Left ventricle myocardium inferior (tissue), 1 donor: ENCODE measurements at regions not wholly inside any gene's neighbourhood (a gene's known extent, or its start where the extent isn't known, plus 50 kb on each side); places are given as distances from the start of the nearest gene placed in this dataset.

ENCODE experiments used
- DNase-seq: peaks from one replicate; pipeline ENCODE4 v3.0.0-alpha.2; 2020
- H3K27ac ChIP-seq: fragments of 200-600 bp; replicated peaks from 2 replicates; pipeline ENCODE4 v1.8.0; 2021
- H3K27me3 ChIP-seq: fragments of 200-600 bp; 2 replicates; pipeline ENCODE4 v1.8.0; 2021; ENCODE audit warnings: low read depth
- H3K36me3 ChIP-seq: fragments of 200-600 bp; 2 replicates; pipeline ENCODE4 v1.8.0; 2021
- H3K4me1 ChIP-seq: fragments of 200-600 bp; 2 replicates; pipeline ENCODE4 v1.8.0; 2021
- H3K4me3 ChIP-seq: fragments of 200-600 bp; 2 replicates; pipeline ENCODE4 v1.8.0; 2021; ENCODE audit warnings: mild to moderate bottlenecking, moderate library complexity
- H3K9me3 ChIP-seq: fragments of 200-600 bp; replicated peaks from 2 replicates; pipeline ENCODE4 v1.8.0; 2021
- intact Hi-C: fragments of 100-400 bp; cut with micrococcal nuclease; formaldehyde crosslinking; loops from one replicate; pipeline ENCODE4 v1.11.0; 2022
- TF ChIP-seq, protein P1 (sequence below): fragments of 200-600 bp; IDR thresholded peaks from 2 replicates; pipeline ENCODE4 v1.8.0; 2021; ENCODE audit warnings: antibody characterized with exemption, mild to moderate bottlenecking, borderline replicate concordance
- donor health status: DM: no; HTN: yes; CAD: no; lungs with severe emphysema.

DNA sequence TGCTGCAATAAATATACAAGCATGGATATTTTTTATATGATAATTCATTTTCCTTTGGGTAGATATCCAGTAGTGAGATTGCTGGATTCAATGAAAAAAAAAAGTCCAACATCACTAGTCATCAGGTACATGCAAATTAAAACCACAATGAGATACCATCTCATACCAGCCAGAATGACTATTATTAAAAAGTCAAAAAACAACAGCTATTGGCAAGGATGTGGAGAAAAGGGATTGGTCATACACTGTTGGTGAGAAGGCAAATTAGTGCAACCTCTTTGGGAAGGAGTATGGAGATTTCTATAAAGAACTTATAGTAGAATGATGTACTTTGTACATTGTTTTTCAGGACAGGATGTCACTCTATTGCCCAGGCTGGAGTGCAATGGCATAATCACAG is 531.2 kb upstream of the MGAT4C start:
- H3K27ac ChIP-seq = no peak overlapping the region
- no peak for DNase-seq
- no peaks in the 10 kb centered on the region for H3K27me3 ChIP-seq
- H3K36me3 ChIP-seq = no peaks in the 10 kb centered on the region
- H3K4me3 ChIP-seq = no peak overlapping the region
- H3K4me1 ChIP-seq = no peaks in the 10 kb centered on the region
- H3K9me3 ChIP-seq = no peaks in the 10 kb centered on the region
- intact Hi-C loops = no loop called here
- TF ChIP-seq, protein P1, sequence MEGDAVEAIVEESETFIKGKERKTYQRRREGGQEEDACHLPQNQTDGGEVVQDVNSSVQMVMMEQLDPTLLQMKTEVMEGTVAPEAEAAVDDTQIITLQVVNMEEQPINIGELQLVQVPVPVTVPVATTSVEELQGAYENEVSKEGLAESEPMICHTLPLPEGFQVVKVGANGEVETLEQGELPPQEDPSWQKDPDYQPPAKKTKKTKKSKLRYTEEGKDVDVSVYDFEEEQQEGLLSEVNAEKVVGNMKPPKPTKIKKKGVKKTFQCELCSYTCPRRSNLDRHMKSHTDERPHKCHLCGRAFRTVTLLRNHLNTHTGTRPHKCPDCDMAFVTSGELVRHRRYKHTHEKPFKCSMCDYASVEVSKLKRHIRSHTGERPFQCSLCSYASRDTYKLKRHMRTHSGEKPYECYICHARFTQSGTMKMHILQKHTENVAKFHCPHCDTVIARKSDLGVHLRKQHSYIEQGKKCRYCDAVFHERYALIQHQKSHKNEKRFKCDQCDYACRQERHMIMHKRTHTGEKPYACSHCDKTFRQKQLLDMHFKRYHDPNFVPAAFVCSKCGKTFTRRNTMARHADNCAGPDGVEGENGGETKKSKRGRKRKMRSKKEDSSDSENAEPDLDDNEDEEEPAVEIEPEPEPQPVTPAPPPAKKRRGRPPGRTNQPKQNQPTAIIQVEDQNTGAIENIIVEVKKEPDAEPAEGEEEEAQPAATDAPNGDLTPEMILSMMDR = no peak

DNA sequence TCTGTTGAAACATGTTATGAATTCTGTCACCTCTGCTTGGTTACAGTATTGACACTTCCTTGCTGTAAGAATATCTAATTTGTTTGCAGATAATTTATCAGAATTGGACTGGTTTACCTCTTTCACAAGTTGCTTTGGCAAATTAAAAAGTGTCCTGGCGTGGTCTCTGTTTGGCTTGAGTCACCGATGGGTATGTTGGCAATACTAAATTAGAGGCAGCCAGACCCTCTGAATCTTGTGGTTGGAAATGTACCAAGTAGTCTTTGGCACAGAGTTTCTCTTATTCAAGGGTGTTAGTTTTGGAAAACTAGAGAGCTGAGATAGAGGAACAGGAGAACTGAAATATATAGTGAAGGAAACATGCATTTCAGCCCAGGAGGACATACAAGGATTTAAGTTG is 521.1 kb upstream of the MGAT4C start:
- Histone ChIP-seq H3K4me3 (no peak overlapping the region), H3K9me3 (no peaks in the 10 kb centered on the region), H3K27ac (no peak overlapping the region), H3K27me3 (no peaks in the 10 kb centered on the region), H3K36me3 (no peaks in the 10 kb centered on the region), H3K4me1 (peaks cover 10% of the 10 kb centered on the region)
- intact Hi-C loops = no loop called here
- DNase-seq = no peak
- TF ChIP-seq, protein P1 = no peak

DNA sequence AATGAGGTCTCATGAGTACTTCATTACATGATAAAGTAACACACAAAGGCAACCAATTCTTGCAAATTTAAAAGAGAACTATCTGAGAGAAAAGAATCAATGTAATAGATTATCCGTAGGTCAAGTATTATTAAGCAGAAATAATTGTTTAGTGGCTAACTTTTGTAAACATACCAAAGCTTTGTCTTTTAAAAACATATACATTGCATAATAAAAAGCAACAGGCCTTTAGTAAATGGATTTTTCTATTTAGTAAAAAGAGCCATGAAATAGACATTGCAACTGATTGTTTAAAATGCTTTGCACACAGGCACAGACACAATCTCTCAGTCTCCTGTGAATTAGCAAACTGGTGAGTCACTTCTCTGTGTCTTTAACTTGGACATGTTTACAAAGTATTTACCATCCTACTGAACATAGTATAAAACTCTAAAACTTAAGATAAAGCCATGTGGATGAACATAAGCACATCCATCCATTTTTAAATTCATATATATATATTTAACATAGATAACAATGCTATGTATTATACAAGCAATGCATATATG is 518.7 kb upstream of the MGAT4C start:
- DNase-seq = no peak
- Histone ChIP-seq H3K9me3 (no peaks in the 10 kb centered on the region), H3K27me3 (no peaks in the 10 kb centered on the region), H3K27ac (no peak overlapping the region), H3K4me1 (peaks cover 10% of the 10 kb centered on the region), H3K36me3 (no peaks in the 10 kb centered on the region), H3K4me3 (no peak overlapping the region)
- intact Hi-C loops = no loop called here
- TF ChIP-seq, protein P1 = no peak

GRCh38 chr12:86772696-86773095 is 516.5 kb upstream of the MGAT4C start:
- intact Hi-C loops = no loop called here

GRCh38 chr12:86770871-86771270 is 514.7 kb upstream of the MGAT4C start:
- no peaks in the 10 kb centered on the region for H3K4me1 ChIP-seq
- intact Hi-C loops = no loop called here
- no peaks in the 10 kb centered on the region for H3K36me3 ChIP-seq
- H3K27ac ChIP-seq = no peak overlapping the region
- H3K27me3 ChIP-seq = no peaks in the 10 kb centered on the region
- TF ChIP-seq, protein P1 = no peak
- H3K4me3 ChIP-seq = no peak overlapping the region
- no peak for DNase-seq
- H3K9me3 ChIP-seq = peaks cover 3% of the 10 kb centered on the region

More at GRCh38 chr12:86772696-86773095, 516.5 kb upstream of the MGAT4C start:
- TF ChIP-seq, protein P1 = no peak
- Histone ChIP-seq H3K9me3 (peaks cover 3% of the 10 kb centered on the region), H3K27me3 (no peaks in the 10 kb centered on the region), H3K27ac (no peak overlapping the region), H3K36me3 (no peaks in the 10 kb centered on the region), H3K4me3 (no peak overlapping the region), H3K4me1 (peaks cover 9% of the 10 kb centered on the region)
- DNase-seq = no peak
